ENCODE measurements at regions not wholly inside any gene's neighbourhood (a gene's known extent, or its start where the extent isn't known, plus 50 kb on each side); places are given as distances from the start of the nearest gene placed in this dataset.
"Not testable (repeated sequence)": the region's sequence is repeated elsewhere in the genome, so short reads cannot be mapped to it uniquely, and the experiment has no call there.

GRCh38 chr5:57900381-57900944, 417.9 kb upstream of the ACTBL2 start:
- no peaks in the 10 kb centered on the region for H3K36me3 Mint-ChIP-seq
- H3K9me3 Mint-ChIP-seq, result no peaks in the 10 kb centered on the region
- no peak overlapping the region for H3K4me3 Mint-ChIP-seq
- ATAC-seq, result no peak
- H3K4me1 Mint-ChIP-seq, result no peaks in the 10 kb centered on the region
- H3K27me3 Mint-ChIP-seq, result no peaks in the 10 kb centered on the region
- no peak overlapping the region for H3K27ac Mint-ChIP-seq

GRCh38 chr5:57896576-57896975, 414.0 kb upstream of the ACTBL2 start:
- Mint-ChIP-seq H3K4me1 (no peaks in the 10 kb centered on the region), H3K27ac (no peak overlapping the region), H3K4me3 (no peak overlapping the region), H3K9me3 (no peaks in the 10 kb centered on the region), H3K27me3 (no peaks in the 10 kb centered on the region), H3K36me3 (no peaks in the 10 kb centered on the region)
- no peak for ATAC-seq

- Mint-ChIP-seq H3K27ac (no peak overlapping the region), H3K4me1 (no peaks in the 10 kb centered on the region), H3K9me3 (no peaks in the 10 kb centered on the region), H3K36me3 (no peaks in the 10 kb centered on the region), H3K27me3 (no peaks in the 10 kb centered on the region), H3K4me3 (no peak overlapping the region)
- no peak for ATAC-seq
These were observed 413.2 kb upstream of the ACTBL2 start for GRCh38 chr5:57895766-57896165.

- no peaks in the 10 kb centered on the region for H3K9me3 Mint-ChIP-seq
- H3K27me3 Mint-ChIP-seq, result no peaks in the 10 kb centered on the region
- H3K4me1 Mint-ChIP-seq, result no peaks in the 10 kb centered on the region
- no peaks in the 10 kb centered on the region for H3K36me3 Mint-ChIP-seq
- H3K4me3 Mint-ChIP-seq, result no peak overlapping the region
- no peak for ATAC-seq
- H3K27ac Mint-ChIP-seq, result no peak overlapping the region
These were observed 411.3 kb upstream of the ACTBL2 start for GRCh38 chr5:57893926-57894325.

- Mint-ChIP-seq H3K4me3 (no peak overlapping the region), H3K36me3 (no peaks in the 10 kb centered on the region), H3K27me3 (no peaks in the 10 kb centered on the region), H3K4me1 (no peaks in the 10 kb centered on the region), H3K27ac (no peak overlapping the region), H3K9me3 (no peaks in the 10 kb centered on the region)
- ATAC-seq, result no peak
These were observed 408.8 kb upstream of the ACTBL2 start for GRCh38 chr5:57891443-57891842.

- H3K4me1 Mint-ChIP-seq, result no peaks in the 10 kb centered on the region
- no peaks in the 10 kb centered on the region for H3K36me3 Mint-ChIP-seq
- no peaks in the 10 kb centered on the region for H3K27me3 Mint-ChIP-seq
- ATAC-seq, result peak; percentile 9
- H3K27ac Mint-ChIP-seq, result no peak overlapping the region
- no peaks in the 10 kb centered on the region for H3K9me3 Mint-ChIP-seq
- no peak overlapping the region for H3K4me3 Mint-ChIP-seq
These were observed 406.9 kb upstream of the ACTBL2 start for GRCh38 chr5:57889558-57889957.

GRCh38 chr5:57887851-57888621, 405.4 kb upstream of the ACTBL2 start:
- Mint-ChIP-seq H3K4me3 (no peak overlapping the region), H3K27me3 (no peaks in the 10 kb centered on the region), H3K9me3 (no peaks in the 10 kb centered on the region), H3K36me3 (no peaks in the 10 kb centered on the region), H3K4me1 (no peaks in the 10 kb centered on the region), H3K27ac (no peak overlapping the region)
- ATAC-seq, result no peak

GRCh38 chr5:57884346-57885102, 401.9 kb upstream of the ACTBL2 start:
- ATAC-seq, result no peak
- Mint-ChIP-seq H3K27ac (no peak overlapping the region), H3K9me3 (no peaks in the 10 kb centered on the region), H3K4me3 (no peak overlapping the region), H3K27me3 (peaks cover 7% of the 10 kb centered on the region), H3K36me3 (no peaks in the 10 kb centered on the region), H3K4me1 (no peaks in the 10 kb centered on the region)

- no peaks in the 10 kb centered on the region for H3K36me3 Mint-ChIP-seq
- ATAC-seq, result no peak
- H3K27me3 Mint-ChIP-seq, result peaks cover 7% of the 10 kb centered on the region
- no peak overlapping the region for H3K4me3 Mint-ChIP-seq
- no peaks in the 10 kb centered on the region for H3K4me1 Mint-ChIP-seq
- H3K27ac Mint-ChIP-seq, result no peak overlapping the region
- no peaks in the 10 kb centered on the region for H3K9me3 Mint-ChIP-seq
These were observed 397.6 kb upstream of the ACTBL2 start for GRCh38 chr5:57880216-57880615.

GRCh38 chr5:57878301-57878722, 395.7 kb upstream of the ACTBL2 start:
- no peaks in the 10 kb centered on the region for H3K4me1 Mint-ChIP-seq
- no peaks in the 10 kb centered on the region for H3K36me3 Mint-ChIP-seq
- H3K27ac Mint-ChIP-seq, result no peak overlapping the region
- H3K27me3 Mint-ChIP-seq, result peaks cover 7% of the 10 kb centered on the region
- ATAC-seq, result no peak
- no peak overlapping the region for H3K4me3 Mint-ChIP-seq
- no peaks in the 10 kb centered on the region for H3K9me3 Mint-ChIP-seq

GRCh38 chr5:57871496-57871895, 388.9 kb upstream of the ACTBL2 start:
- Mint-ChIP-seq H3K27ac (no peak overlapping the region), H3K4me1 (no peaks in the 10 kb centered on the region), H3K27me3 (no peaks in the 10 kb centered on the region), H3K36me3 (no peaks in the 10 kb centered on the region), H3K9me3 (peaks cover 4% of the 10 kb centered on the region), H3K4me3 (no peak overlapping the region)
- ATAC-seq, result no peak

GRCh38 chr5:57870267-57870666, 387.7 kb upstream of the ACTBL2 start:
- H3K4me3 Mint-ChIP-seq, H3K9me3 Mint-ChIP-seq, H3K27me3 Mint-ChIP-seq, ATAC-seq, H3K36me3 Mint-ChIP-seq, H3K27ac Mint-ChIP-seq, H3K4me1 Mint-ChIP-seq: not testable (repeated sequence)

- no peaks in the 10 kb centered on the region for H3K9me3 Mint-ChIP-seq
These were observed 381.1 kb upstream of the ACTBL2 start for GRCh38 chr5:57863661-57864060.

GRCh38 chr5:57862942-57863341, 380.3 kb upstream of the ACTBL2 start:
- Mint-ChIP-seq H3K27me3 (no peaks in the 10 kb centered on the region), H3K4me3 (no peak overlapping the region), H3K27ac (no peak overlapping the region), H3K36me3 (no peaks in the 10 kb centered on the region), H3K9me3 (no peaks in the 10 kb centered on the region), H3K4me1 (no peaks in the 10 kb centered on the region)
- ATAC-seq, result no peak

More at GRCh38 chr5:57863661-57864060, 381.1 kb upstream of the ACTBL2 start:
- no peaks in the 10 kb centered on the region for H3K27me3 Mint-ChIP-seq
- ATAC-seq, result no peak
- H3K27ac Mint-ChIP-seq, result no peak overlapping the region
- no peak overlapping the region for H3K4me3 Mint-ChIP-seq
- H3K4me1 Mint-ChIP-seq, result no peaks in the 10 kb centered on the region
- H3K36me3 Mint-ChIP-seq, result no peaks in the 10 kb centered on the region

GRCh38 chr5:57862471-57862911, 379.9 kb upstream of the ACTBL2 start:
- Mint-ChIP-seq H3K4me1 (no peaks in the 10 kb centered on the region), H3K27me3 (no peaks in the 10 kb centered on the region), H3K9me3 (no peaks in the 10 kb centered on the region), H3K36me3 (no peaks in the 10 kb centered on the region), H3K4me3 (no peak overlapping the region), H3K27ac (no peak overlapping the region)
- ATAC-seq, result no peak

GRCh38 chr5:57859626-57860025, 377.0 kb upstream of the ACTBL2 start:
- no peak for ATAC-seq
- H3K4me1 Mint-ChIP-seq, result no peaks in the 10 kb centered on the region
- no peak overlapping the region for H3K27ac Mint-ChIP-seq
- H3K9me3 Mint-ChIP-seq, result no peaks in the 10 kb centered on the region
- no peaks in the 10 kb centered on the region for H3K27me3 Mint-ChIP-seq
- no peaks in the 10 kb centered on the region for H3K36me3 Mint-ChIP-seq
- no peak overlapping the region for H3K4me3 Mint-ChIP-seq
